ENCODE measurements at regions not wholly inside any gene's neighbourhood (a gene's known extent, or its start where the extent isn't known, plus 50 kb on each side); places are given as distances from the start of the nearest gene placed in this dataset.

DNA sequence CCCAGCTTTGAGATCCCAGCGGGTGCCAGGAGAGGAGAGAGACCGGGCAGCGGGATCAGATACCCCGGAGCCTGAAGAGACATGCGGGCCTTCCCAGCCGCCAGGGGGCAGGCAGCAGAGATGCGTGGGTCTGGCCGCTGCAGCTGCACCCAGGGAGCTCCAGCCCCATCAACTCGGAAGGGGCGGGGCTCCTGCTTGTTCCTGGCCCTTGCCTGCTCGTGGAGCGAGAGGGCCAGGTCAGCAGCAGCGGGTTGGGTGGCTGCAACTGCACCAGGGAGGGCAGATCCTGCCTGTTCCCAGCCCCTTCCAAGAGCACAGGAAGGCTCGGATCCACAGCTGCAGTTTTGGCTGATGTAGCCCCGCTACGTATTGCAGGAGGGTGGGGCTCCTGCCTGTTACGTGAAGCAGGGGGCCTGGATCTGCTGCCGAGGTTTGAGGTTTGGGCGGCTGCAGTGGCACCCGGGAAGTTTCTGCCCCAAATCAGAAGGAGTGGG, 532.8 kb downstream of the RFPL4B start:
- TF ChIP-seq, protein P1, sequence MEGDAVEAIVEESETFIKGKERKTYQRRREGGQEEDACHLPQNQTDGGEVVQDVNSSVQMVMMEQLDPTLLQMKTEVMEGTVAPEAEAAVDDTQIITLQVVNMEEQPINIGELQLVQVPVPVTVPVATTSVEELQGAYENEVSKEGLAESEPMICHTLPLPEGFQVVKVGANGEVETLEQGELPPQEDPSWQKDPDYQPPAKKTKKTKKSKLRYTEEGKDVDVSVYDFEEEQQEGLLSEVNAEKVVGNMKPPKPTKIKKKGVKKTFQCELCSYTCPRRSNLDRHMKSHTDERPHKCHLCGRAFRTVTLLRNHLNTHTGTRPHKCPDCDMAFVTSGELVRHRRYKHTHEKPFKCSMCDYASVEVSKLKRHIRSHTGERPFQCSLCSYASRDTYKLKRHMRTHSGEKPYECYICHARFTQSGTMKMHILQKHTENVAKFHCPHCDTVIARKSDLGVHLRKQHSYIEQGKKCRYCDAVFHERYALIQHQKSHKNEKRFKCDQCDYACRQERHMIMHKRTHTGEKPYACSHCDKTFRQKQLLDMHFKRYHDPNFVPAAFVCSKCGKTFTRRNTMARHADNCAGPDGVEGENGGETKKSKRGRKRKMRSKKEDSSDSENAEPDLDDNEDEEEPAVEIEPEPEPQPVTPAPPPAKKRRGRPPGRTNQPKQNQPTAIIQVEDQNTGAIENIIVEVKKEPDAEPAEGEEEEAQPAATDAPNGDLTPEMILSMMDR (IDR thresholded peaks at IDR 0.05; ENCODE audit: low read depth, low read length, missing input control): no peak
- TF ChIP-seq JUND (IDR thresholded peaks at IDR 0.05): no peak
